ENCODE measurements at regions not wholly inside any gene's neighbourhood (a gene's known extent, or its start where the extent isn't known, plus 50 kb on each side); places are given as distances from the start of the nearest gene placed in this dataset.

GRCh38 chr12:76158518-76159321, 74.2 kb upstream of the NAP1L1 start:
- Histone ChIP-seq H3K9me3 (ENCODE audit: low read length) (no peaks in the 10 kb centered on the region), H3K4me3 (ENCODE audit: low read depth, low read length, poor library complexity, severe bottlenecking) (peak overlapping the region; percentile 36), H3K9ac (ENCODE audit: low read length) (peak overlapping the region; percentile 24; the same call in 1 of the 2 replicates)

GRCh38 chr12:76156726-76157125, 72.2 kb upstream of the NAP1L1 start:
- Histone ChIP-seq H3K9me2 (ENCODE audit: low read depth, low read length) (no peaks in the 10 kb centered on the region), H3K36me3 (ENCODE audit: insufficient read depth, low read length) (no peaks in the 10 kb centered on the region), H3K4me1 (ENCODE audit: insufficient read depth, low read length, severe bottlenecking) (no peaks in the 10 kb centered on the region), H3K27ac (ENCODE audit: low read depth, low read length, poor library complexity, severe bottlenecking) (no peak overlapping the region), H3K4me3 (ENCODE audit: low read depth, low read length, poor library complexity, severe bottlenecking) (no peak overlapping the region), H3K4me2 (ENCODE audit: low read length) (no peak overlapping the region), H4K20me1 (ENCODE audit: insufficient read depth, low read length) (no peaks in the 10 kb centered on the region), H2AFZ (ENCODE audit: low read length) (no peak overlapping the region), H3F3A (ENCODE audit: insufficient read depth, low read length) (no peaks in the 10 kb centered on the region), H3K9ac (ENCODE audit: low read length) (no peak overlapping the region), H3K79me2 (ENCODE audit: insufficient read depth, low read length) (no peaks in the 10 kb centered on the region), H3K27me3 (ENCODE audit: insufficient read depth, low read length) (peaks cover 3% of the 10 kb centered on the region; the same call in 1 of the 2 replicates), H3K9me3 (ENCODE audit: low read length) (no peaks in the 10 kb centered on the region)
- no peak for TF ChIP-seq EZH2 (IDR thresholded peaks at IDR 0.05; ENCODE audit: borderline replicate concordance, low read length)
- TF ChIP-seq CTCF (IDR thresholded peaks at IDR 0.05; ENCODE audit: low read length) = no peak

More at GRCh38 chr12:76158518-76159321, 74.2 kb upstream of the NAP1L1 start:
- H3K36me3 ChIP-seq (ENCODE audit: insufficient read depth, low read length) = no peaks in the 10 kb centered on the region
- H3K4me2 ChIP-seq (ENCODE audit: low read length) = peak overlapping the region; percentile 54
- no peaks in the 10 kb centered on the region for H3K79me2 ChIP-seq (ENCODE audit: insufficient read depth, low read length)
- H3K27ac ChIP-seq (ENCODE audit: low read depth, low read length, poor library complexity, severe bottlenecking) = no peak overlapping the region
- no peak overlapping the region for H2AFZ ChIP-seq (ENCODE audit: low read length)
- no peaks in the 10 kb centered on the region for H3K4me1 ChIP-seq (ENCODE audit: insufficient read depth, low read length, severe bottlenecking)
- no peaks in the 10 kb centered on the region for H4K20me1 ChIP-seq (ENCODE audit: insufficient read depth, low read length)
- no peaks in the 10 kb centered on the region for H3F3A ChIP-seq (ENCODE audit: insufficient read depth, low read length)
- H3K27me3 ChIP-seq (ENCODE audit: insufficient read depth, low read length) = no peaks in the 10 kb centered on the region
- H3K9me2 ChIP-seq (ENCODE audit: low read depth, low read length) = no peaks in the 10 kb centered on the region
- peak; percentile 88 for TF ChIP-seq CTCF (IDR thresholded peaks at IDR 0.05; ENCODE audit: low read length)
- TF ChIP-seq EZH2 (IDR thresholded peaks at IDR 0.05; ENCODE audit: borderline replicate concordance, low read length) = no peak

DNA sequence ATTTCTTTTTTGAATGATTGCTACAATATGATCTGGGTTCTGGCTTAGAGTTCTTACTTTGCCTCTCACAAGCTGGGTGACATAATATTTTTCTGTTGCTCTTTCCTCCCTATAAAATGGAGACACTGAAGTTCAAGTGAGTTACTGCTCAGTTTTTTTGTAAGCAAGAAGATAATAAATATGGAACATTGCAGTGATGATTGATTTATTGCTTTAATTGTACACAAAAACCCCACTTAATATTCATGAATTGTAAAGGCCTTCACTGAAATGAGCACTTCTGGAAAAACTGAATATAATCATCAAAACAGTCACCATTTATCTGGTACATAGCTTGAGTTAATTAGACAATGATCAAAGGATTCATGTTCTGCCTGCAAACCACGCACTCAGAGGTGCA, 71.8 kb upstream of the NAP1L1 start:
- peaks cover 3% of the 10 kb centered on the region; the same call in 1 of the 2 replicates for H3K27me3 ChIP-seq (ENCODE audit: insufficient read depth, low read length)
- no peak overlapping the region for H2AFZ ChIP-seq (ENCODE audit: low read length)
- no peak overlapping the region for H3K27ac ChIP-seq (ENCODE audit: low read depth, low read length, poor library complexity, severe bottlenecking)
- no peaks in the 10 kb centered on the region for H4K20me1 ChIP-seq (ENCODE audit: insufficient read depth, low read length)
- no peaks in the 10 kb centered on the region for H3K79me2 ChIP-seq (ENCODE audit: insufficient read depth, low read length)
- H3K36me3 ChIP-seq (ENCODE audit: insufficient read depth, low read length) = no peaks in the 10 kb centered on the region
- H3K4me2 ChIP-seq (ENCODE audit: low read length) = no peak overlapping the region
- H3F3A ChIP-seq (ENCODE audit: insufficient read depth, low read length) = no peaks in the 10 kb centered on the region
- H3K9ac ChIP-seq (ENCODE audit: low read length) = no peak overlapping the region
- no peak for TF ChIP-seq CTCF (IDR thresholded peaks at IDR 0.05; ENCODE audit: low read length)
- TF ChIP-seq EZH2 (IDR thresholded peaks at IDR 0.05; ENCODE audit: borderline replicate concordance, low read length) = no peak
- H3K4me1 ChIP-seq (ENCODE audit: insufficient read depth, low read length, severe bottlenecking) = no peaks in the 10 kb centered on the region
- H3K9me3 ChIP-seq (ENCODE audit: low read length) = no peaks in the 10 kb centered on the region
- H3K9me2 ChIP-seq (ENCODE audit: low read depth, low read length) = no peaks in the 10 kb centered on the region
- no peak overlapping the region for H3K4me3 ChIP-seq (ENCODE audit: low read depth, low read length, poor library complexity, severe bottlenecking)
